ENCODE measurements at regions not wholly inside any gene's neighbourhood (a gene's known extent, or its start where the extent isn't known, plus 50 kb on each side); places are given as distances from the start of the nearest gene placed in this dataset.

- TF ChIP-seq CTCF (conservative IDR thresholded peaks at IDR 0.05; ENCODE audit: low read depth in 2 of 2) (no peak), EZH2phosphoT487 (IDR thresholded peaks at IDR 0.05; ENCODE audit: unreplicated experiment) (no peak), EZH2 (IDR thresholded peaks at IDR 0.05; ENCODE audit: low read depth, unreplicated experiment) (no peak), POLR2AphosphoS5 (IDR thresholded peaks at IDR 0.05; ENCODE audit: low read depth) (no peak)
These were observed 824.7 kb downstream of the USP25 start for GRCh38 chr21:16554503-16554902.

Measured in GM23338 (cell line).